HL-60 (cell line): ENCODE measurements at regions not wholly inside any gene's neighbourhood (a gene's known extent, or its start where the extent isn't known, plus 50 kb on each side); places are given as distances from the start of the nearest gene placed in this dataset.

ENCODE experiments used
- DNase-seq, 2 experiments: peaks; one replicate each; pipeline ENCODE4 v3.0.0-alpha.2; 2010 to 2020; ENCODE audit warnings: low read depth in 1 of 2, low spot score in 1 of 2
- H3K27ac ChIP-seq: fragments of 250-450 bp; sonication (Bioruptor Pico); replicated peaks from 2 replicates; pipeline ENCODE4 v1.5.1; 2020; ENCODE audit warnings: mild to moderate bottlenecking, moderate library complexity
- H3K27me3 ChIP-seq: fragments of 250-450 bp; sonication (Bioruptor Pico); 2 replicates; pipeline ENCODE4 v1.5.1; 2021; ENCODE audit warnings: mild to moderate bottlenecking, moderate library complexity; ENCODE audit not compliant: insufficient read depth, poor library complexity, severe bottlenecking
- H3K4me3 ChIP-seq: replicated peaks from 2 replicates; pipeline ENCODE4 v1.5.1; 2011; ENCODE audit warnings: mild to moderate bottlenecking, control low read depth, low read length; ENCODE audit not compliant: insufficient read depth
- CTCF ChIP-seq: IDR thresholded peaks from one replicate; pipeline ENCODE4 v1.5.1; 2011; ENCODE audit warnings: low read length, control low read depth, inconsistent platforms; ENCODE audit not compliant: insufficient read depth
- GABPA ChIP-seq: IDR thresholded peaks from 2 replicates; pipeline ENCODE4 v1.6.1; 2012; ENCODE audit warnings: low read depth
- POLR2AphosphoS5 ChIP-seq: IDR thresholded peaks from 2 replicates; pipeline ENCODE4 v1.6.1; 2012; ENCODE audit warnings: low read depth
- REST ChIP-seq: IDR thresholded peaks from 2 replicates; pipeline ENCODE4 v1.6.1; 2012; ENCODE audit warnings: low read depth; ENCODE audit not compliant: insufficient replicate concordance
- SPI1 ChIP-seq: IDR thresholded peaks from 2 replicates; pipeline ENCODE4 v1.6.1; 2012; ENCODE audit warnings: low read depth, mild to moderate bottlenecking, borderline replicate concordance

- Histone ChIP-seq H3K27ac (no peak overlapping the region), H3K27me3 (no peaks in the 10 kb centered on the region), H3K4me3 (no peak overlapping the region)
- DNase-seq: no peak
- no peak for TF ChIP-seq CTCF
- no peak for TF ChIP-seq POLR2AphosphoS5
- TF ChIP-seq GABPA: no peak
- no peak for TF ChIP-seq SPI1
- no peak for TF ChIP-seq REST
Observed at GRCh38 chr2:83923531-83923930, 535.5 kb downstream of the SUCLG1 start.

GRCh38 chr2:83916559-83916958, 542.5 kb downstream of the SUCLG1 start:
- no peak for TF ChIP-seq REST
- no peak for TF ChIP-seq GABPA
- no peak for TF ChIP-seq CTCF
- no peak for TF ChIP-seq SPI1
- TF ChIP-seq POLR2AphosphoS5: no peak
- Histone ChIP-seq H3K27me3 (no peaks in the 10 kb centered on the region), H3K27ac (no peak overlapping the region), H3K4me3 (no peak overlapping the region)
- DNase-seq: no peak

GRCh38 chr2:83915381-83915780, 543.7 kb downstream of the SUCLG1 start:
- Histone ChIP-seq H3K27me3 (no peaks in the 10 kb centered on the region), H3K4me3 (no peak overlapping the region), H3K27ac (no peak overlapping the region)
- no peak for TF ChIP-seq CTCF
- TF ChIP-seq POLR2AphosphoS5: no peak
- TF ChIP-seq REST: no peak
- TF ChIP-seq SPI1: no peak
- no peak for TF ChIP-seq GABPA
- no peak for DNase-seq
